IPS DF 4.7 (cell line): ENCODE measurements at regions not wholly inside any gene's neighbourhood (a gene's known extent, or its start where the extent isn't known, plus 50 kb on each side); places are given as distances from the start of the nearest gene placed in this dataset.
"Not testable (repeated sequence)": the region's sequence is repeated elsewhere in the genome, so short reads cannot be mapped to it uniquely, and the experiment has no call there.

Source experiments
- DNase-seq: peaks from one replicate; pipeline ENCODE4 v3.0.0-alpha.2; 2013; ENCODE audit warnings: low spot score; ENCODE audit errors: extremely low read depth

- DNase-seq: no peak
Measured at GRCh38 chr1:102178480-102178879, 181.8 kb upstream of the OLFM3 start.

- peak; percentile 5 for DNase-seq
Measured at GRCh38 chr1:102174259-102174863, 177.6 kb upstream of the OLFM3 start.

- DNase-seq: no peak
Measured at GRCh38 chr1:102172200-102172599, 175.5 kb upstream of the OLFM3 start.

- no peak for DNase-seq
Measured at GRCh38 chr1:102163799-102164198, 167.1 kb upstream of the OLFM3 start.

GRCh38 chr1:102151242-102151641, 154.5 kb upstream of the OLFM3 start:
- no peak for DNase-seq

- DNase-seq: no peak
Measured at GRCh38 chr1:102120910-102121309, 124.2 kb upstream of the OLFM3 start.

GRCh38 chr1:102118150-102118549, 121.4 kb upstream of the OLFM3 start:
- no peak for DNase-seq

GRCh38 chr1:102110586-102110985, 113.9 kb upstream of the OLFM3 start:
- DNase-seq: no peak

GRCh38 chr1:102109493-102109892, 112.8 kb upstream of the OLFM3 start:
- not testable (repeated sequence) for DNase-seq

- peak; percentile 14 for DNase-seq
Measured at GRCh38 chr1:102107441-102107840, 110.7 kb upstream of the OLFM3 start.

GRCh38 chr1:102105931-102106550, 109.3 kb upstream of the OLFM3 start:
- DNase-seq: no peak

- no peak for DNase-seq
Measured at GRCh38 chr1:102103646-102104045, 106.9 kb upstream of the OLFM3 start.

GRCh38 chr1:102102276-102102780, 105.6 kb upstream of the OLFM3 start:
- DNase-seq: no peak

- DNase-seq: peak; percentile 14
Measured at GRCh38 chr1:102100666-102101065, 103.9 kb upstream of the OLFM3 start.

GRCh38 chr1:102099916-102100315, 103.2 kb upstream of the OLFM3 start:
- no peak for DNase-seq

GRCh38 chr1:102098536-102098935, 101.8 kb upstream of the OLFM3 start:
- DNase-seq: no peak

- DNase-seq: no peak
Measured at GRCh38 chr1:102098081-102098480, 101.4 kb upstream of the OLFM3 start.

- DNase-seq: no peak
Measured at GRCh38 chr1:102097451-102097850, 100.7 kb upstream of the OLFM3 start.

GRCh38 chr1:102096162-102096561, 99.4 kb upstream of the OLFM3 start:
- DNase-seq: no peak

GRCh38 chr1:102089791-102090190, 93.1 kb upstream of the OLFM3 start:
- DNase-seq: no peak

GRCh38 chr1:102085896-102086295, 89.2 kb upstream of the OLFM3 start:
- no peak for DNase-seq

GRCh38 chr1:102084771-102085535, 88.2 kb upstream of the OLFM3 start:
- DNase-seq: no peak
